ENCODE measurements at regions not wholly inside any gene's neighbourhood (a gene's known extent, or its start where the extent isn't known, plus 50 kb on each side); places are given as distances from the start of the nearest gene placed in this dataset.

DNA sequence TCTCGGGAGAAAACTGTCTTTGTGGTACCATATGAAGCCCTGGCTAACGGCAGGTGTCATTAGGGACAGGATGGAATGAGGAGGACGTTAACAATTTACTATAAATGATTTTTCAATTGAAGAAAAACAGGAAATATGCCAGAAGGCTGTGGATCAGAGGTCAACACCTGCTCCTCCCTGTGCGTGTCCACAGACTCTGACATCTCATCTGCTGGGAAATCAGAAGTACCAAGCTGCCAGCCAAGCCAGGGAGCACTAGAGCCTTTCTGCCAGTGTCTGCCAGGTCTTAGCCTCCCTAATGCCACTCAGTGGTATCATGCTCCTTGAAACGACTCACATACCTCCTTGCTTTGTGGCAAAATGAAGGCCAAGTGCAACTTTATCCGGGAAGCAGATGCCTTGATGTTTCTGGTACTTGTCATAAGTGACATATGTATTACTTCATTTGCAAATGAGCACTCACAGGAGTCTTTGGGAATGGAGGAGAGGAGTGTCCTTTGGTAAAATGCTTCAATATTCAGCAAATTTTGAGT is 541.1 kb downstream of the SATB2 start:
- DNase-seq (ENCODE audit: extremely low read depth in 1 of 4, low spot score in 3 of 4) = no peak
- H4K20me1 ChIP-seq (replicated peaks; ENCODE audit: control insufficient read depth, insufficient read depth, low read length) = no peaks in the 10 kb centered on the region
- no peaks in the 10 kb centered on the region for H3K27me3 ChIP-seq (ENCODE audit: control insufficient read depth in 2 of 2, insufficient read depth in 2 of 2, low read length in 2 of 2)
- no peaks in the 10 kb centered on the region for H3K4me1 ChIP-seq (replicated peaks in 1 of 2; ENCODE audit: control insufficient read depth in 2 of 2, insufficient read depth in 2 of 2, low read length in 2 of 2)
- TF ChIP-seq GTF2A2 (tag; IDR thresholded peaks at IDR 0.05) = no peak
- no peak for TF ChIP-seq ZNF707 (CRISPR knock-in tag; conservative IDR thresholded peaks at IDR 0.05)
- TF ChIP-seq SMAD2 (IDR thresholded peaks at IDR 0.05; ENCODE audit: low read depth, low read length) = no peak
- TF ChIP-seq ZNF134 (CRISPR knock-in tag; conservative IDR thresholded peaks at IDR 0.05) = no peak
- no peak for TF ChIP-seq FOXJ3 (CRISPR knock-in tag; IDR thresholded peaks at IDR 0.05)
- H3K9me3 ChIP-seq (replicated peaks; ENCODE audit: control insufficient read depth, insufficient read depth, low read depth, low read length) = no peaks in the 10 kb centered on the region
- in situ Hi-C loops (cut with MboI) = no loop called here
- H3K9me1 ChIP-seq (ENCODE audit: control insufficient read depth, insufficient read depth, low read length) = no peaks in the 10 kb centered on the region
- ChIA-PET POLR2A (no interaction called here), CTCF (ENCODE audit: low intra/inter-chr PET ratio) (no interaction called here)
- H3K36me3 ChIP-seq (ENCODE audit: control insufficient read depth, insufficient read depth, low read length) = no peaks in the 10 kb centered on the region
- no TSS peak for BruUV-seq (replicated peaks)
- WGBS (ENCODE audit: insufficient coverage, low coverage, missing lambda C conversion rate) = 0% methylated on average over 6 of the region's 6 CpGs
- FAIRE-seq = no peak
- ATAC-seq = no peak
- no peak overlapping the region for H2AFZ ChIP-seq (ENCODE audit: low read depth, low read length)
- H3K79me2 ChIP-seq (ENCODE audit: control insufficient read depth, insufficient read depth, low read length) = no peaks in the 10 kb centered on the region
- H3K9ac ChIP-seq (ENCODE audit: insufficient read depth in 1 of 2, low read depth in 2 of 2, low read length in 2 of 2) = no peak overlapping the region
- no peak overlapping the region for H3K4me3 ChIP-seq
- no peak overlapping the region for H3K4me2 ChIP-seq (ENCODE audit: insufficient read depth, low read length)
- no peak overlapping the region for H3K27ac ChIP-seq (ENCODE audit: extremely low read depth, low read depth, low read length)
- intact Hi-C loops (cut with micrococcal nuclease) = no loop called here

DNA sequence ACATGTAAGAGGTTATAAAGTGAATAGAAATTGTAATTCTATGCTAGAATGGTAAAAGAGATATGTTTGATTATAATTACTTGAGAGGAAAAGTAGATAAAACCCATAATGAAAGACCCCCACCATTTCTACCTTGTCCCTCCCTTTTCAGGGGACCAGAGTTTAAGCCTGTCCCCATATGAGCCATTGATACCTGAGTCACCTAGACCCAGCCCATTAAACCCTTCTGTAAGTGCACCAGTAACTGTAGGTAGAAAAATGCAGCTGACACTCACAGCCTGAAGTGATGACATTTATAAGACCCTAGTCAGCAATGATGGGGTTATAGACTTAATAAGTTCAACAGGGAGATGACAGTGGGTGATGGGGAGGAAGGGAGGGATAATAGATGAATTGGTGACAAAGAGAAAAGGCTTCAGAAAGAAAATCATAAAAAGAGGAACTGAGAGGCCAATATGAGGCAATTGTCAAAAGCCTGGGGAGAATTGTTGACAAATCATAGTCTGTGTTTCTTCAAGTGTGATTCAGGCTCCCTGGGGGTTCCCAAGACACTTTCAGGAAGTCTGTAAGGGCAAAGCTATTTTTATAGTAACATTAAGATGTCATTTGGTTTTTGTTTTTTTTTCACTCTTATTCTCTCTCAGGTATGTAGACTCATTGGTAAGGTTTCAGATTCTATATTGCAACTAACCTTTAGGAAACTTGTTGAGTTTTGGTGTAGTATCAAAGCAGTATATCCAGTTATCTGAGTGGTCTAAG is 544.2 kb downstream of the SATB2 start:
- in situ Hi-C loops (cut with MboI) = no loop called here
- no peaks in the 10 kb centered on the region for H3K9me1 ChIP-seq (ENCODE audit: control insufficient read depth, insufficient read depth, low read length)
- H3K9me3 ChIP-seq (replicated peaks; ENCODE audit: control insufficient read depth, insufficient read depth, low read depth, low read length) = no peaks in the 10 kb centered on the region
- ChIA-PET CTCF (ENCODE audit: low intra/inter-chr PET ratio) (no interaction called here), POLR2A (interaction anchor here (0.7 kb wide), 1 partner anchor 14 kb away, joined by 3 read pairs; no protein-coding TSS in a partner anchor)
- H3K4me3 ChIP-seq = no peak overlapping the region
- no peak for ATAC-seq
- intact Hi-C loops (cut with micrococcal nuclease) = no loop called here
- FAIRE-seq = no peak
- H3K9ac ChIP-seq (ENCODE audit: insufficient read depth in 1 of 2, low read depth in 2 of 2, low read length in 2 of 2) = no peak overlapping the region
- H3K27me3 ChIP-seq (ENCODE audit: control insufficient read depth in 2 of 2, insufficient read depth in 2 of 2, low read length in 2 of 2) = no peaks in the 10 kb centered on the region
- H3K27ac ChIP-seq (ENCODE audit: extremely low read depth, low read depth, low read length) = no peak overlapping the region
- H3K4me2 ChIP-seq (ENCODE audit: insufficient read depth, low read length) = no peak overlapping the region
- no peaks in the 10 kb centered on the region for H3K79me2 ChIP-seq (ENCODE audit: control insufficient read depth, insufficient read depth, low read length)
- BruUV-seq (replicated peaks) = no TSS peak
- no peaks in the 10 kb centered on the region for H3K4me1 ChIP-seq (replicated peaks in 1 of 2; ENCODE audit: control insufficient read depth in 2 of 2, insufficient read depth in 2 of 2, low read length in 2 of 2)
- no peaks in the 10 kb centered on the region for H3K36me3 ChIP-seq (ENCODE audit: control insufficient read depth, insufficient read depth, low read length)
- no peak overlapping the region for H2AFZ ChIP-seq (ENCODE audit: low read depth, low read length)
- no peaks in the 10 kb centered on the region for H4K20me1 ChIP-seq (replicated peaks; ENCODE audit: control insufficient read depth, insufficient read depth, low read length)
- no peak for DNase-seq (ENCODE audit: extremely low read depth in 1 of 4, low spot score in 3 of 4)
- TF ChIP-seq KHSRP (IDR thresholded peaks at IDR 0.05) = no peak
- no peak for TF ChIP-seq NFRKB (IDR thresholded peaks at IDR 0.05; ENCODE audit: low read depth)
- no peak for TF ChIP-seq EWSR1 (IDR thresholded peaks at IDR 0.05; ENCODE audit: borderline replicate concordance, low read depth, partially characterized antibody)
- no peak for TF ChIP-seq ZNF668 (CRISPR knock-in tag; IDR thresholded peaks at IDR 0.05)
- TF ChIP-seq ZNF274 (IDR thresholded peaks at IDR 0.05; ENCODE audit: borderline replicate concordance, low read depth, low read length) = no peak
- TF ChIP-seq, protein P1, sequence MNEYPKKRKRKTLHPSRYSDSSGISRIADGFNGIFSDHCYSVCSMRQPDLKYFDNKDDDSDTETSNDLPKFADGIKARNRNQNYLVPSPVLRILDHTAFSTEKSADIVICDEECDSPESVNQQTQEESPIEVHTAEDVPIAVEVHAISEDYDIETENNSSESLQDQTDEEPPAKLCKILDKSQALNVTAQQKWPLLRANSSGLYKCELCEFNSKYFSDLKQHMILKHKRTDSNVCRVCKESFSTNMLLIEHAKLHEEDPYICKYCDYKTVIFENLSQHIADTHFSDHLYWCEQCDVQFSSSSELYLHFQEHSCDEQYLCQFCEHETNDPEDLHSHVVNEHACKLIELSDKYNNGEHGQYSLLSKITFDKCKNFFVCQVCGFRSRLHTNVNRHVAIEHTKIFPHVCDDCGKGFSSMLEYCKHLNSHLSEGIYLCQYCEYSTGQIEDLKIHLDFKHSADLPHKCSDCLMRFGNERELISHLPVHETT (CRISPR knock-in tag; conservative IDR thresholded peaks at IDR 0.05 in 1 of 2, IDR thresholded peaks at IDR 0.05 in 1 of 2) = no peak
- TF ChIP-seq CBFA2T3 (IDR thresholded peaks at IDR 0.05) = no peak
- TF ChIP-seq, protein P2, sequence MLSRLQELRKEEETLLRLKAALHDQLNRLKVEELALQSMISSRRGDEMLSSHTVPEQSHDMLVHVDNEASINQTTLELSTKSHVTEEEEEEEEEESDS (CRISPR knock-in tag; IDR thresholded peaks at IDR 0.05) = no peak
- TF ChIP-seq KAT2B (IDR thresholded peaks at IDR 0.05; ENCODE audit: low read depth, low read length) = no peak
- TF ChIP-seq ARNT (IDR thresholded peaks at IDR 0.05) = no peak
- no peak for TF ChIP-seq KLF1 (tag; IDR thresholded peaks at IDR 0.05)
